ENCODE measurements at regions not wholly inside any gene's neighbourhood (a gene's known extent, or its start where the extent isn't known, plus 50 kb on each side); places are given as distances from the start of the nearest gene placed in this dataset.
"Not testable (repeated sequence)": the region's sequence is repeated elsewhere in the genome, so short reads cannot be mapped to it uniquely, and the experiment has no call there.

DNA sequence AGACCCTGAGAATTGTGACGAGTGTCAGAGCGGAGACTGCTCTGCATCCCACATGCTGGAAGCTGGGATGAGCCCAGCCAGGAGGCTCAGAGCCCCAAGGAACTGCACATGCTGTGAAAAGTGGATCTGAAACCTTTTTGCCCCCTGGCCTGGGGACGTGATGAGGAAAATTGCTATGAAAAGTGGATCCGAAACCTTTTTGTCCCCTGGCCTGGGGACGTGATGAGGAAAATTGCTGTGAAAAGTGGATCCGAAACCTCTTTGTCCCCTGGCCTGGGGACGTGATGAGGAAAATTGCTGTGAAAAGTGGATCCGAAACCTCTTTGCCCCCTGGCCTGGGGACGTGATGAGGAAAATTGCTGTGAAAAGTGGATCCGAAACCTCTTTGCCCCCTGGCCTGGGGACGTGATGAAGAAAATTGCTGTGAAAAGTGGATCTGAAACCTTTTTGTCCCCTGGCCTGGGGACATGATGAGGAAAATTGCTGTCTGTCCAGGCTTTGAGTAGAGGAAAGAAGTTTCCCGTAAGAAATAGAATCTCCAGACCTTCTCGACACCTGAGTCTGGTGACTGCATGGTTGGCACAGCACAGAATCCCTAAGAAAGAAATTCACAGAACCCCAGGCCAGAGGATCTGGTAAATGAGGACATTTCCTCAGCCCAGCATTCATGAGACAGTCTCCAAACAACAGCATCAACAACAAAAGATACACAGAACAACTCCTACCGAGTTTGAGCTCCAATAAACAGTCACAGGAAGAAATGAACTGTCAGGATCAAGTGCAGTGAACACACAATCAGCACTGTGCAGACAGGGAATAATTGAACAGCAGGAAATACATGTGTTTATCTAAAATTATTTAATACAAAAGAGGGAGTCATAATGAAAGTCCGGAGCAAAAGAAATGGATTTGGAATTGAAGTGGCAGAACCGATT lies 188.8 kb downstream of the LAT start:
- H3K27ac ChIP-seq; DNase-seq (ENCODE audit: low spot score in 2 of 2); H3K4me3 ChIP-seq; H3K27me3 ChIP-seq; H3K9me3 ChIP-seq; intact Hi-C loops (cut with DNase I; ENCODE audit: low total_unique reads); H3K36me3 ChIP-seq; H3K4me1 ChIP-seq: not testable (repeated sequence)

DNA sequence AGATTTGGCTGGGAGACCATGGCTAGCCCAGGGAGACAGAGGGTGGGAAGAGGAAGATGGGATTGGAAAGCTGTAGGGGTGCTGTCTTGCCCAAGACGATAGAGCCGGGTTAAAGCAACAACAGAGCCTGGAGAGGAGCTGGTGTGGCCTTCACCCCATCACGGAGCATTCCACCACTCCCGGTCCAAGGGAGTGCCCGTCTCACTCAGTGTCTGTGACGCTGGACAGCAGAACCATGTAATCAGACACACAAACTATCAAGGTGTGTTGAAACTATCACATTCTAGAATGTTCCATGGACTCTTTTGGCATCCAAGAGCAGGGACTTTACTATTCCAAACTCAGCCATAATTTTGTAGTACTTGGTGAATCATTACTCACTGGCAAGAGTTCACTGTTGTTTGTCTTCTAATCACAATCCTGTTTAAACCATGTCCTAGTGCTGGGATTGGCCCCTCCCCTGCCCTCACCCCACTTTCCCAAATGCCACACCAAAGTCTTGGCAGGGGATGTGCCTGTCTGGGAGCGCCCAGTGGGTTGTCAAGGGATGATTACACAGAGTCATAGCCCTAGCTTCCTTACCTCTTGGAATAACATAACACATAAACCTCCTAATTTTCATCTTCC lies 187.4 kb downstream of the LAT start:
- H3K4me3 ChIP-seq; H3K9me3 ChIP-seq; H3K4me1 ChIP-seq; H3K36me3 ChIP-seq; DNase-seq (ENCODE audit: low spot score in 2 of 2); H3K27ac ChIP-seq; H3K27me3 ChIP-seq; intact Hi-C loops (cut with DNase I; ENCODE audit: low total_unique reads): not testable (repeated sequence)

DNA sequence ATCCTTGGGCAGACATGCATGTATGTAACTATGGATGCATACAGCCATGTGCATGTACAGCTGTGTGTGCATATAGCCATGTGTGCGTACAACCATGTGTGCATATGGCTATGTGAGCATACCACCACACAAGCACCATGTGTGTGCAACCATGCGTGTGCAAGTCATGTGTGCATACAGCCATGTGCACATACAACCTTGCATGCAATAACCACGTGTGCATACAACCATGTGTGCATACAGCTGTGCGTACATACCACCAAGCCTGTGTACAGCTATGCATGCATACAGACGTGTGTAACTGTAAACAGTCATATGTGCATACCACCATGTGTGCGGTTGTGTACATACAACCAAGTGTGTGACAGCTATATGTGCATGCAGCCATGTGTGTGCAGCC lies 186.4 kb downstream of the LAT start:
- intact Hi-C loops (cut with DNase I; ENCODE audit: low total_unique reads); H3K4me3 ChIP-seq; DNase-seq (ENCODE audit: low spot score in 2 of 2): not testable (repeated sequence)

GRCh38 chr16:29170393-29171119 lies 185.7 kb downstream of the LAT start:
- H3K36me3 ChIP-seq; H3K4me1 ChIP-seq; H3K27ac ChIP-seq; H3K4me3 ChIP-seq; H3K27me3 ChIP-seq; intact Hi-C loops (cut with DNase I; ENCODE audit: low total_unique reads); DNase-seq (ENCODE audit: low spot score in 2 of 2); H3K9me3 ChIP-seq: not testable (repeated sequence)

More for the DNA sequence above, 186.4 kb downstream of the LAT start:
- H3K27me3 ChIP-seq, H3K36me3 ChIP-seq, H3K27ac ChIP-seq, H3K9me3 ChIP-seq, H3K4me1 ChIP-seq: not testable (repeated sequence)

DNA sequence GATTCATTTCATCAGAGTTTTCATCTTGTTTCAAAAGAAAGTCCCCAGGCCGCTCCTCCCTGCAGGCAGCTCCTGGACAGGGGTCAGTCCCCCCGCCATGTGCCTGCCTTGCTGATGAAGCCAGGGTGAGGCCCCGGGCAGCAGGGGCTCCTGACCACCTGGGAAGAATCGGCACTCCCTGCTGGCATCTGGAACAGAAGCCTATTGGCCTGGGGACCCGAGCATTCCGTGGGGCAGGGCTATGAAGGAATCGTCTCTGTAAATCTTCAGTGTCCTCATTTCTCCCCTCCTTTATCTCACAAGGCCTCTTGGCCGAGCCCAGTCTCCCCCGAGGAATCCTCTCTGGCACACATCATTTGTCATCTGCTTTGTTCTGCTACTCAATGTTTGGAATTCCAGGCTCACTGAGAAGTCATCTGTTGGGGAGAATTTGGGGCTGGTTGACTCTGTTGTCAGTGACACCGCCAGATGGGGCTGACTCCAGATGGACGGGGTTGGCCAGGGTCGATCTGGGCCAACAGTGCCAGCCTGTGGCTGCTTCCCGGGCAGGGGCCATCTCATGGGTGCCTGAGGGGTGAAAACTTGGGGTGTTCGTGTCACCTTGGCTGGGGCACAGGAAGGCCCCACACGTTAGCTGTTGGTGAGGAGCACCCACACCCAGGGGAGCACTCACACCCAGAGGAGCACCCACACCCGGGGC lies 184.6 kb downstream of the LAT start:
- H3K27ac ChIP-seq; H3K4me1 ChIP-seq; intact Hi-C loops (cut with DNase I; ENCODE audit: low total_unique reads); H3K9me3 ChIP-seq; H3K27me3 ChIP-seq; H3K4me3 ChIP-seq; H3K36me3 ChIP-seq; DNase-seq (ENCODE audit: low spot score in 2 of 2): not testable (repeated sequence)
- peak in 1 of 3 donors; percentile 75 for TF ChIP-seq POLR2AphosphoS5 (IDR thresholded peaks at IDR 0.05)

GRCh38 chr16:29168515-29169259 lies 183.8 kb downstream of the LAT start:
- intact Hi-C loops (cut with DNase I; ENCODE audit: low total_unique reads), result not testable (repeated sequence)

GRCh38 chr16:29164442-29165089 lies 179.7 kb downstream of the LAT start:
- H3K27ac ChIP-seq; intact Hi-C loops (cut with DNase I; ENCODE audit: low total_unique reads): not testable (repeated sequence)

More at GRCh38 chr16:29168515-29169259, 183.8 kb downstream of the LAT start:
- DNase-seq (ENCODE audit: low spot score in 2 of 2); H3K27ac ChIP-seq; H3K4me1 ChIP-seq; H3K4me3 ChIP-seq; H3K36me3 ChIP-seq; H3K27me3 ChIP-seq; H3K9me3 ChIP-seq: not testable (repeated sequence)

DNA sequence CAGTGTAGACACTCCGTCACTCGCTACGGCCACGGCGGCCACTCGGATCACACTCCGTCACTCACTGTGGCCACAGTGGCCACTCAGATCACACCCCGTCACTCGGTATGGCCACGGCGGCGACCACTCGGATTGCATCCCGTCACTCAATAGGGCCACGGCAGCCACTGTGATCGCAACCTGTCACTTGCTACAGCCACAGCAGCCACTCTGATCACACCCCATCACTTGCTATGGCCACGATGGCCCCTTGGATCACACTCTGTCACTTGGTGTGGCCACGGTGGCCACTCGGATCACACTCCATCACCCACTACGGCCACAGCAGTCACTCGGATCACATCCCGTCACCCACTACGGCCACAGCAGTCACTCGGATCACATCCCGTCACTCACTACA lies 175.3 kb downstream of the LAT start:
- DNase-seq (ENCODE audit: low spot score in 2 of 2); intact Hi-C loops (cut with DNase I; ENCODE audit: low total_unique reads); H3K27ac ChIP-seq; H3K36me3 ChIP-seq; H3K4me3 ChIP-seq; H3K4me1 ChIP-seq; H3K9me3 ChIP-seq; H3K27me3 ChIP-seq: not testable (repeated sequence)

More at GRCh38 chr16:29164442-29165089, 179.7 kb downstream of the LAT start:
- H3K4me1 ChIP-seq; H3K4me3 ChIP-seq; H3K36me3 ChIP-seq; DNase-seq (ENCODE audit: low spot score in 2 of 2); H3K27me3 ChIP-seq; H3K9me3 ChIP-seq: not testable (repeated sequence)

DNA sequence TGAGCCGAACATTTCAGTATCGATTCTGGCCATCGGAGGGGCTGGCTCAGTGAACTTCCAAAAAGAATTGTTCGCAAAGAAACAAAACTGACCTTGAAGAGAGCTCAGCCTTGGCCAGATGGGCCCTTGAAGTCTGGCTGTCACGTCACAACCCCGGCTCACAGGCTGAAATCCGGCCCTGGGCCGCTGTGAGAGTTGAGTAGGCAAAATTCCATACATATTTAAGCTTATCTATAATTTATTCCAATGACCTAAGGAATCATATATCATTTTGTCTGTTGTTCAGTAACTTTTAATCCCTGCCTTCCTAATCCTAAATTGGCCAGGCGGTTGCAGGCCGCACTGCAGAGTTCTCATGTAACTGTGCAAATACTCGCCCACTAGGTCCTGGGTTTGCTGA lies 174.8 kb downstream of the LAT start:
- H3K36me3 ChIP-seq; H3K27ac ChIP-seq; H3K27me3 ChIP-seq; H3K4me3 ChIP-seq; DNase-seq (ENCODE audit: low spot score in 2 of 2); H3K9me3 ChIP-seq; H3K4me1 ChIP-seq; intact Hi-C loops (cut with DNase I; ENCODE audit: low total_unique reads): not testable (repeated sequence)

All from breast epithelium (tissue), 4 donors.